ENCODE measurements at regions not wholly inside any gene's neighbourhood (a gene's known extent, or its start where the extent isn't known, plus 50 kb on each side); places are given as distances from the start of the nearest gene placed in this dataset.

DNA sequence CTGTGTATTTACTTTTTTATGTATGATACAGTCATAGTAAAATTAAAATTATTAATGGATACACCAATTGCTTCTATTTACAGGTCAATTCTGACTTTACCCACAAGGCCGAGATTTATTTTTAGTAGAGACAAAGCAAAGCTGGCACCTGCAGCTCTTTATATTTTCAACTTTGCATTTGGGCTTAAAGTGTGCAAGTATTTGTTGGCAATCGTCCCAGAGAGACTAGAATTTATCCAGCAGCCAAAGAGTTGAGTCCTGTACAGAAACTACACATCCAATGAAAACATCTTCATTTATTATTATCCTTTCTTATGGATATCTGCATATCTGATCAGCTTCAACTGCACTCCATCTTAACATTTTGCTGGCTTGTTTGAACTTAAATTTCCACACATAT, 485.6 kb downstream of the SOX11 start:
- TF ChIP-seq, protein P1, sequence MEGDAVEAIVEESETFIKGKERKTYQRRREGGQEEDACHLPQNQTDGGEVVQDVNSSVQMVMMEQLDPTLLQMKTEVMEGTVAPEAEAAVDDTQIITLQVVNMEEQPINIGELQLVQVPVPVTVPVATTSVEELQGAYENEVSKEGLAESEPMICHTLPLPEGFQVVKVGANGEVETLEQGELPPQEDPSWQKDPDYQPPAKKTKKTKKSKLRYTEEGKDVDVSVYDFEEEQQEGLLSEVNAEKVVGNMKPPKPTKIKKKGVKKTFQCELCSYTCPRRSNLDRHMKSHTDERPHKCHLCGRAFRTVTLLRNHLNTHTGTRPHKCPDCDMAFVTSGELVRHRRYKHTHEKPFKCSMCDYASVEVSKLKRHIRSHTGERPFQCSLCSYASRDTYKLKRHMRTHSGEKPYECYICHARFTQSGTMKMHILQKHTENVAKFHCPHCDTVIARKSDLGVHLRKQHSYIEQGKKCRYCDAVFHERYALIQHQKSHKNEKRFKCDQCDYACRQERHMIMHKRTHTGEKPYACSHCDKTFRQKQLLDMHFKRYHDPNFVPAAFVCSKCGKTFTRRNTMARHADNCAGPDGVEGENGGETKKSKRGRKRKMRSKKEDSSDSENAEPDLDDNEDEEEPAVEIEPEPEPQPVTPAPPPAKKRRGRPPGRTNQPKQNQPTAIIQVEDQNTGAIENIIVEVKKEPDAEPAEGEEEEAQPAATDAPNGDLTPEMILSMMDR (IDR thresholded peaks at IDR 0.05; ENCODE audit: borderline replicate concordance, extremely low read depth, low read length, poor library complexity, severe bottlenecking) = no peak
- TF ChIP-seq EZH2 (IDR thresholded peaks at IDR 0.05; ENCODE audit: borderline replicate concordance, low read depth, low read length, severe bottlenecking) = no peak
